ENCODE measurements at regions not wholly inside any gene's neighbourhood (a gene's known extent, or its start where the extent isn't known, plus 50 kb on each side); places are given as distances from the start of the nearest gene placed in this dataset.

DNA sequence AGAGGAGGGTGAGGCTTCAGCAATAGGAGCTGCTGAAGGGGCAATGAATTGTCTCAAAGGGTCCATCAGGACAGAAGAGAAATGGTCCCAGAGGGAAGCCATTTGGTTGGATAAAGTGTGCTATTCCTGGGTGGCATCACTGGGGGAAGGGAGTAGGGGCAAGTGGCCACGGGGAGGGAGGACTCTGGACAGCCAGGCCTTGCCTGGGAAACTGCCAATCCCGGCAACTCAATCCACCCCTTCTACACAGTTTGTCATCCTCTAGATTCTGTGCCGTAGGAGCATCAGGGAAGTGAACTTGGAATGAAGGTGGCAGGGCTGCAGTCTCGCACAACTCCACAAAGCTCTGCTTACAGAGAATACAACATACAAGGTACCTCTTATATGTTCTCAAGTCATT lies 59.5 kb upstream of the RIPOR2 start (continued):
- TF ChIP-seq CSDC2 (CRISPR knock-in tag; IDR thresholded peaks at IDR 0.05) (no peak), SNAI2 (CRISPR knock-in tag; IDR thresholded peaks at IDR 0.05) (no peak), ISL1 (CRISPR knock-in tag; IDR thresholded peaks at IDR 0.05) (no peak), ZFP3 (CRISPR knock-in tag; IDR thresholded peaks at IDR 0.05) (no peak)

DNA sequence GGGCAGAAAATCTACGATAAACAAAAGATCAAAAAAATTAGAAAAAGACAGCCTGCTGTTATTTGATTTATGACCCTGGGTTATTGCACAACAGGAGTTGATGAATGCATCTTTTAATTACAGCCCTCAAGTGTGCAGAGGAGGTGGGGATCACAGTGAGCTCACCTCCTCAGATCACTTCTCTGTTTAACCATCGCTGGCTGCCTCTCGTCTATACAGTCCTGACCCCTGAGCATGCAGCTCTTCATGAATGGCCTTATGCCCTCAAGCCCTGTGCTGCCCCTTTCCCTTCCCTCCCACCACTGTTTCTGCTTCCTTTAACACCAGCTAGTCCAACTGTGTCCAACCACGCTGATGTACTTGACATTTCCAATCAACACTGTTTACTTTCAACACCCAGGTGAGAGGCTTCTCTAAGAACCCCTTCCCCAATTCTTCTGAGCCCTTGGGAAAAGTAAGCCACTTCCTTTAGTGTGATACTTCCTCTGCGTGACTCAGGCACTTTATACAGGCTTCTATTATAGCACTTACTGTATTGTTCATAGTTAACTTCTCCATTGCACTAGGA lies 60.6 kb upstream of the RIPOR2 start:
- no peak for ATAC-seq
- TF ChIP-seq PPARA (CRISPR knock-in tag; IDR thresholded peaks at IDR 0.05; ENCODE audit: borderline replicate concordance) (no peak), ARNTL (CRISPR knock-in tag; IDR thresholded peaks at IDR 0.05; ENCODE audit: borderline replicate concordance, low read depth) (no peak), TOX (CRISPR knock-in tag; IDR thresholded peaks at IDR 0.05; ENCODE audit: borderline replicate concordance) (no peak), POU6F1 (CRISPR knock-in tag; IDR thresholded peaks at IDR 0.05; ENCODE audit: borderline replicate concordance, low read depth) (no peak), TCF4 (CRISPR knock-in tag; IDR thresholded peaks at IDR 0.05; ENCODE audit: borderline replicate concordance) (no peak)

GRCh38 chr6:24997231-24997630 lies 61.5 kb upstream of the RIPOR2 start:
- no peak for ATAC-seq
- TF ChIP-seq CSDC2 (CRISPR knock-in tag; IDR thresholded peaks at IDR 0.05) (no peak), ZNF70 (CRISPR knock-in tag; IDR thresholded peaks at IDR 0.05) (no peak), ZFP30 (CRISPR knock-in tag; IDR thresholded peaks at IDR 0.05) (no peak), ZFP3 (CRISPR knock-in tag; IDR thresholded peaks at IDR 0.05) (no peak), BACH2 (CRISPR knock-in tag; IDR thresholded peaks at IDR 0.05; ENCODE audit: borderline replicate concordance) (no peak), GLIS3 (CRISPR knock-in tag; IDR thresholded peaks at IDR 0.05) (no peak), CSRNP3 (CRISPR knock-in tag; IDR thresholded peaks at IDR 0.05) (no peak), POU6F1 (CRISPR knock-in tag; IDR thresholded peaks at IDR 0.05; ENCODE audit: borderline replicate concordance, low read depth) (no peak), RARB (CRISPR knock-in tag; IDR thresholded peaks at IDR 0.05) (no peak), ARNTL (CRISPR knock-in tag; IDR thresholded peaks at IDR 0.05; ENCODE audit: borderline replicate concordance, low read depth) (no peak), TCF4 (CRISPR knock-in tag; IDR thresholded peaks at IDR 0.05; ENCODE audit: borderline replicate concordance) (no peak), TOX (CRISPR knock-in tag; IDR thresholded peaks at IDR 0.05; ENCODE audit: borderline replicate concordance) (no peak), SNAI2 (CRISPR knock-in tag; IDR thresholded peaks at IDR 0.05) (no peak), ZNF8 (CRISPR knock-in tag; IDR thresholded peaks at IDR 0.05) (no peak), ZNF565 (CRISPR knock-in tag; conservative IDR thresholded peaks at IDR 0.05; ENCODE audit: low read depth) (no peak), CREB5 (CRISPR knock-in tag; IDR thresholded peaks at IDR 0.05; ENCODE audit: low read depth) (no peak), OSR1 (CRISPR knock-in tag; IDR thresholded peaks at IDR 0.05) (no peak)

DNA sequence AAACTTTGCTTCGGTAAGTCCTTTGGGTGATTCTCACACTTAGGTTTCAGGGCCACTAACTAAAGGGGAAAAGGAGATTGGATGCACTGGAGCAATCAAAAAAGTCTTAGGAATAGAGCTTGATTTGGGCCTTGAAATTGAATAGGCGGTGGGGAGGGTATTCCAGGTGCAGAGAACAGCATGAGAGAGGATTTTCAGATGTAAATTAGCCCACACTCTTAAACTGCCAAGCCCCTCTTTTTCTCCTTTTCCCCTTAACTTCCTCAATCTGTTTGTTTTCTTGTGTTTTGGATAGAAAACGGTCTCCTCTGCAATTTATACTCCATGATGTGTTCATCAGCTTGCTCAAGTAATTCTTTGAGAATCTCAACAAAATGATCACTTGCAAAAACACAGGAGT lies 62.1 kb upstream of the RIPOR2 start:
- no peak for ATAC-seq
- TF ChIP-seq CSRNP3 (CRISPR knock-in tag; IDR thresholded peaks at IDR 0.05) (no peak), ZNF565 (CRISPR knock-in tag; conservative IDR thresholded peaks at IDR 0.05; ENCODE audit: low read depth) (no peak), BACH2 (CRISPR knock-in tag; IDR thresholded peaks at IDR 0.05; ENCODE audit: borderline replicate concordance) (no peak), PATZ1 (CRISPR knock-in tag; IDR thresholded peaks at IDR 0.05; ENCODE audit: borderline replicate concordance) (no peak), ZFP30 (CRISPR knock-in tag; IDR thresholded peaks at IDR 0.05) (no peak), ESRRG (CRISPR knock-in tag; IDR thresholded peaks at IDR 0.05) (no peak), OSR1 (CRISPR knock-in tag; IDR thresholded peaks at IDR 0.05) (no peak), ZFP3 (CRISPR knock-in tag; IDR thresholded peaks at IDR 0.05) (no peak)
- TF ChIP-seq, protein P1, sequence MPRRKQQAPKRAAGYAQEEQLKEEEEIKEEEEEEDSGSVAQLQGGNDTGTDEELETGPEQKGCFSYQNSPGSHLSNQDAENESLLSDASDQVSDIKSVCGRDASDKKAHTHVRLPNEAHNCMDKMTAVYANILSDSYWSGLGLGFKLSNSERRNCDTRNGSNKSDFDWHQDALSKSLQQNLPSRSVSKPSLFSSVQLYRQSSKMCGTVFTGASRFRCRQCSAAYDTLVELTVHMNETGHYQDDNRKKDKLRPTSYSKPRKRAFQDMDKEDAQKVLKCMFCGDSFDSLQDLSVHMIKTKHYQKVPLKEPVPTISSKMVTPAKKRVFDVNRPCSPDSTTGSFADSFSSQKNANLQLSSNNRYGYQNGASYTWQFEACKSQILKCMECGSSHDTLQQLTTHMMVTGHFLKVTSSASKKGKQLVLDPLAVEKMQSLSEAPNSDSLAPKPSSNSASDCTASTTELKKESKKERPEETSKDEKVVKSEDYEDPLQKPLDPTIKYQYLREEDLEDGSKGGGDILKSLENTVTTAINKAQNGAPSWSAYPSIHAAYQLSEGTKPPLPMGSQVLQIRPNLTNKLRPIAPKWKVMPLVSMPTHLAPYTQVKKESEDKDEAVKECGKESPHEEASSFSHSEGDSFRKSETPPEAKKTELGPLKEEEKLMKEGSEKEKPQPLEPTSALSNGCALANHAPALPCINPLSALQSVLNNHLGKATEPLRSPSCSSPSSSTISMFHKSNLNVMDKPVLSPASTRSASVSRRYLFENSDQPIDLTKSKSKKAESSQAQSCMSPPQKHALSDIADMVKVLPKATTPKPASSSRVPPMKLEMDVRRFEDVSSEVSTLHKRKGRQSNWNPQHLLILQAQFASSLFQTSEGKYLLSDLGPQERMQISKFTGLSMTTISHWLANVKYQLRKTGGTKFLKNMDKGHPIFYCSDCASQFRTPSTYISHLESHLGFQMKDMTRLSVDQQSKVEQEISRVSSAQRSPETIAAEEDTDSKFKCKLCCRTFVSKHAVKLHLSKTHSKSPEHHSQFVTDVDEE (CRISPR knock-in tag; IDR thresholded peaks at IDR 0.05): no peak

All from SK-N-SH treated with all-trans-retinoic acid at 6 μM for 48 hours (cell line).